HG02678 (cell line): ENCODE measurements at regions not wholly inside any gene's neighbourhood (a gene's known extent, or its start where the extent isn't known, plus 50 kb on each side); places are given as distances from the start of the nearest gene placed in this dataset.

Source experiments
- ATAC-seq: cut with Tn5 transposase; IDR thresholded peaks from one replicate; pipeline ENCODE4 v1.9.1; 2021; ENCODE audit warnings: mild to moderate bottlenecking, moderate library complexity; ENCODE audit not compliant: unreplicated experiment

- ATAC-seq: no peak
Observed at GRCh38 chr2:126748188-126748760, 92.3 kb downstream of the GYPC start.

GRCh38 chr2:126748929-126749518 is 93.1 kb downstream of the GYPC start:
- ATAC-seq: no peak

DNA sequence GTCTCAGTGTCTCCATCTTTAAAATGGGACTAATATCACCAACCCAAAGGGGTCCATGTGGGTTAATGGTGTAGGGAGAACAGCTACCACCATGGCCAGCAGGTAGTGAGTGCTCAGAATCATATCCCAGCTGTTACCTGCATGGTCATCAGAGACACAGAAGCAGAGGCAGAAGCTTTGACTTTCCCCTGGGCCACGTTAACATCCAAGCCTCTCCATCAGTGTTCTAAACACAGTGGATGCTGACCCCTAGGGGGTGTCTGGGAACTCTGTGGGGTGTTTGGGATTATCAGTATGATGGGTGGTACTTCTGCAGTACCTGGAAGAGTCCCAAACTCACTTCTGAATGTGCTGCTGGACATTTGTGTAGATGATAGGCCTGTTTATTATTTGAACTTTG is 93.6 kb downstream of the GYPC start:
- peak; percentile 73 for ATAC-seq

DNA sequence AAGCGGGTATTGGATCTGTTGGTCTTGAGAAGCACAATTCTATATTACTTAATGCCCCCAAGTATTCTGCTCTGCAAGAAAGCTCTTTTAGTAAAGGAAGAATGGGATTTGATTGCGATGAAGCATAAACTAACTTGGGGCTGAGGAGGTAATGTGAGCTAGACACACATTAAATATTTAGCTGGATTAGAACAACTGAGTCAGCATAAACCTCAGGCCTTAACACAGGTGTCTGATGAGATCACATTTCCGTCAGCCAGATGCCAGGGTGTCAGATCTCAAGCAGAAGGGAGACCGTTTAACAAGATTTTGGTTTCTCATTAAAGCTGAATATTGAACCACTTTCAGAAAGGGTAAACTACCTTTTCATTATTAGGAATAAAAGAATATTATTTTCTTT is 94.5 kb downstream of the GYPC start:
- no peak for ATAC-seq

DNA sequence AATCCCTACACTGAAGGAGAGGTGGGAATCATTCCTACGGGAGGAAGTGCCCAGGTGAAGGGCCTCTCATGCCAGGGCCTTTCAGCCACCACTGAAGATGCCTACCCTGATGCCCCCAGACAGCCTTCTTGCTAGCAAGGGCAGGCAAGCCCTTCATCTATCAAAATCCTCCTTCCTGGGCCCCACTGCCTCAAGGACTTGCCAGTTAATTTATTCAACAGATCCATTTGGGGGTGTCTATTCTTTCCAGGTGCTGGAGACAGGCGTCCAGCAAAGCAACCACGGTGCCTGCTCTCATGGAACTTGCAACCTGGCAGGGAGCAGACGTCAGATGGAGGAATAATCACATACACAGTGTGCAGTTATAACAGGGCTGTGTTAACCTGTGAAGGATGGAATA is 95.5 kb downstream of the GYPC start:
- no peak for ATAC-seq

DNA sequence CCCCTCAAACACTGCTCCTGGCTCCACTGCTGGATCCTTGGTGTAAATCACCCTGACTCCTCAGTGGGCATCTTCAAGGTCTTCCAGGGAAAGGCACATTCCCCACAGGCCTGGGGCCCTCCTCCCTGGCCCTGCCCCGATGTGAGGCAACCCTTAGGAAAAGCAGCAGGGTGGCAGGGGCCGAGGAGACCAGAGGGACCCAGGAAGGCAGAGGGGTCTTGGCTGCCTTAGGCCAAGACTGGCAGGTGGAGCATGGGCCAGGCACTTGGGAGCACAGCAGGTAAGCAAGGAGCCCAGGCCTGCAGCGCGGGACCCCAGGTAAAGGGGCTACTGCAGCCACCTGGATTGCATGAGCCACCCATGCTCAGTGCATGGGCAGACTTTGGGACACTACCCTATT is 96.9 kb downstream of the GYPC start:
- no peak for ATAC-seq

DNA sequence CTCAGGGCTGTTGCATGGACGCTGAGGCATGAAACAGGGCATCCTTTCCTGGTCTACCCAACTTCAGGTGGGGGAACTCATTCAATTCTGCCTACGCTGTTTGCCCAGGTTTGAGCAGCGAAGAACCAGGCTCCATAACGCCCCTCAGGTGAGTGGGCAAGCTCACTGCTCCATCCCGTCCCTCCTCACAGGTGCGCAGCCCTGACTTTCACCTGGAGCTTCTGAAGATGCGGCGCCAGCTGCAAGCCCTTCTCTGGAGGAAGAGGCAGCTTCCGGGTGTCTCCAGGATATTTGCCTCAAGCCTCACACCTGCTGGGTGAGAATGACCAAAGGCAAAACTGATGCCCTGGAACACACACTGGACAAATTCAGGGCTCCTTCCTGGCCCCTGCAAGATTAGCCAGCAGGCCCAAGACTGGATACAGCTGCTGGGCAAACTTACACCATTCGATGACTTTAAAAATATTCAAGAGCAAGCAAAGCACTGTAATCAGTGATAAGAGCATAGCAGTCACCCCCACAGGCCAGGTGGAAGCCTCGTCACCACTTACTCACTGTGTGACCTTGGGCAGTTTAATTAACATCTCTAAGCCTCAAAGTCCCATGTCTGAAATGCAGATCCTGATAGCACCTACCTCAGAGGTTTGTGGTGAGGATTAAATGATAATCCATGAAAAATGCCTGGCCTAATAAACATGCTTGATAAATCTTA is 97.7 kb downstream of the GYPC start:
- ATAC-seq: no peak

GRCh38 chr2:126754240-126755004 is 98.5 kb downstream of the GYPC start:
- no peak for ATAC-seq

- ATAC-seq: no peak
Observed at GRCh38 chr2:126756125-126756524, 100.2 kb downstream of the GYPC start.

DNA sequence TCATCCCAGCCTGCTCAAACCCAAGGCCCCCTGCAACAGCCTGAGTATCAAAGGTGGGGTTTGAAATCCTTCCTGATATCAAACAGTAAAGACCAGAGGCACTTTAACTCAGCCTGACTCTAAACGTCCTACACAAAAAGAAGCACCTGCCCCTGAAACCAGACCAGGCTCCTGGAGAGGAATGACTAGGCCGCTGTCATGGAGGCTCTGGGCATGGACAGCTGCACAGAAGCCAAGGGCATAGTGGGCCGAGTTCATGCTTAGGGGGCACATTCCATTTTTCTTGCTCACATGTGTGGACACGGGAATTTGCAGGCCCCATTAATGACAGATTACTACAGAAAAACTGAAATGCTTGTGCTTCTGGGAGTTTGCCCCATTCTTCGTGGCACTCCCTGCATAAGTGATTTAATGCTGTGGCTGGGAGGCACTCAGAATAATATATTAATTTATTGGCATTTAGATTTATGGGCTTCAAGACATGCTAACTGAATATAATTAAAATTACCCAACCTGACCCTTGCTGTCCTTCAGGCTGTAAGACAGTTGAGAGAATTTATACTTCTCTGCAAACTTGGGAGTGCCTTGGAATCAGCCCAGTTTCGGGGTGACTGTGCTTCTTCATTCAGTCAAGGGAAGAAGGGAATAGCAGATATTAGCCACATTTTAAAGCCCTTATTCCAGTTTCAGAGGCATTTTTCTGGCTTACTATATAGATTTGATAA is 105.5 kb downstream of the GYPC start:
- ATAC-seq: no peak

- no peak for ATAC-seq
Observed at GRCh38 chr2:126761981-126762878, 106.3 kb downstream of the GYPC start.

- ATAC-seq: no peak
Observed at GRCh38 chr2:126764686-126765265, 108.8 kb downstream of the GYPC start.

- no peak for ATAC-seq
Observed at GRCh38 chr2:126765395-126765794, 109.4 kb downstream of the GYPC start.

GRCh38 chr2:126766295-126766968 is 110.5 kb downstream of the GYPC start:
- no peak for ATAC-seq

DNA sequence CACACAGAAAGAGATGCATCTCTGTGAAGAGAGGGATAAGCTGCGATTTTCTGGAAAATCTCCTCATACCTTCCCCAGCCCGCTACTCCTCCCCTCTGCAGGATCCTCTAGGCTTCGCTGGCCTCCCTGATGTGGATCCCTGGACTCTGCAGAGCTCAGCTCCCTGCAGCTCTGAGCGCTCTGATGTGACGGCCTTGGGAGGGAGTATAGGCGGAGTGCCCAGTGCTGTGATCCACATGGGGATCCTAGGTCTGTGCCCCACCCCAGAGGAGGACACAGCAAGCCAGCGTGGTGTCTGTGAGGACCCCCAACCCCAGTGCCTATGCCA is 111.0 kb downstream of the GYPC start:
- ATAC-seq: no peak

DNA sequence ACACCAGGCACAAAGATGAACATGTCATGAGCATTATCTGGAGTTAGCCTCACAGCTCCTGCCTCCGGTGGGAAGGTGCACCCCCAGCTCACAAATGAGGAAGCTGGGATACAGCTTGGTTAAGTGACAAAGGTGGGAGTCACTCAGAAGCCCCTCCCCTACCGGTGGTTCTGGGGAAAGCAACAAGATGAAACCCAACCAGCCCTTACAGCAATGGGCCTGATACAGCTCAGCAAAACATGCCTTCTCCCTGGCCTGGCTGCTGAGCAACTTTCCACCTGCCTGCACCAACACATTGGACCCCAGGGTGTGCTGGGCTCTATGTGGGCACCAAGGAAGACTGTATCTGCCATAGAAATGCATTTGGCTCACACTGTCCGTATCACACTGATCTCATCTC is 113.2 kb downstream of the GYPC start:
- no peak for ATAC-seq

DNA sequence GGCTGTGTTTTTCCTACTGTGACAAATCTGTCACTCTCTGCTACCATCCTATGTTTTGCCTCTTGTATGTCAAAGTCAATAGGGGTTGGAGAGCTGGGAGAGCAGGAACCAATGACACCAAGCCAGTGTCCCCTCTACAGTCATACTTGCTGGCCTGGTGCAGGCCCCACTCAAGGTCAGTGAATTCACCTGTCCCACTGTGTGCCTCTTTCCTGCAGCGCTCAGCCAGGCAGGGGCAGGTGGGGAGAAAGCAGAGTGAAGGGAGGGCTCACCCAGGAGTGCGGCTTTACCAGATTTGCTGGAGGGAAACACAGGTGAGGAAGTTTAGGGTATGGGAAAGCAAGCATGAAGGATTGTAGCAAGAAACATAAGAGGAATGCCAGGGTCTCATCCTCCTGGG is 114.5 kb downstream of the GYPC start:
- ATAC-seq: no peak

- no peak for ATAC-seq
Observed at GRCh38 chr2:126771094-126771493, 115.1 kb downstream of the GYPC start.

GRCh38 chr2:126771501-126772195 is 115.7 kb downstream of the GYPC start:
- ATAC-seq: no peak
